GM18498 (cell line): ENCODE measurements at regions not wholly inside any gene's neighbourhood (a gene's known extent, or its start where the extent isn't known, plus 50 kb on each side); places are given as distances from the start of the nearest gene placed in this dataset.
"Not testable (repeated sequence)": the region's sequence is repeated elsewhere in the genome, so short reads cannot be mapped to it uniquely, and the experiment has no call there.

Source experiments
- ATAC-seq: cut with Tn5 transposase; IDR thresholded peaks from one replicate; pipeline ENCODE4 v1.9.1; 2021; ENCODE audit warnings: mild to moderate bottlenecking, moderate library complexity; ENCODE audit not compliant: unreplicated experiment

DNA sequence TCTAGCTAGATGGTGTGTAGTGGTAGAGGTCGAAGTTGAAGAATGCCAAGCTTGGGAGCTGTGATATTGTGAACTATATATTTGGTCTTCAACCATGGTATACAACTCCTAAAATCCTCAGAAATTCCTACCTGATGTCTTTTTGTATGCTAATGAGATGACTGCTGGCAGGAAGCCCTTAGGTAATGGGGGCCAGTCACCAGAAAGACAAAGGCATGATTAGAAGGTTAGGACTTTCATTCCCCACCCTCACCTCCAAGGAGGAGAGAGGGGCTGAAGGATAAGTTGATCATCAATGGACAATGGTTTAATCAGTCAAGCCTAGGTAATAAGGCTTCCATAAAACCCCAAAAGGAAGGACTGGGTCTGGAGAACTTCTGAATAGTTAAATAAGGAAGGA lies 285.7 kb upstream of the POU5F2 start:
- ATAC-seq = no peak

DNA sequence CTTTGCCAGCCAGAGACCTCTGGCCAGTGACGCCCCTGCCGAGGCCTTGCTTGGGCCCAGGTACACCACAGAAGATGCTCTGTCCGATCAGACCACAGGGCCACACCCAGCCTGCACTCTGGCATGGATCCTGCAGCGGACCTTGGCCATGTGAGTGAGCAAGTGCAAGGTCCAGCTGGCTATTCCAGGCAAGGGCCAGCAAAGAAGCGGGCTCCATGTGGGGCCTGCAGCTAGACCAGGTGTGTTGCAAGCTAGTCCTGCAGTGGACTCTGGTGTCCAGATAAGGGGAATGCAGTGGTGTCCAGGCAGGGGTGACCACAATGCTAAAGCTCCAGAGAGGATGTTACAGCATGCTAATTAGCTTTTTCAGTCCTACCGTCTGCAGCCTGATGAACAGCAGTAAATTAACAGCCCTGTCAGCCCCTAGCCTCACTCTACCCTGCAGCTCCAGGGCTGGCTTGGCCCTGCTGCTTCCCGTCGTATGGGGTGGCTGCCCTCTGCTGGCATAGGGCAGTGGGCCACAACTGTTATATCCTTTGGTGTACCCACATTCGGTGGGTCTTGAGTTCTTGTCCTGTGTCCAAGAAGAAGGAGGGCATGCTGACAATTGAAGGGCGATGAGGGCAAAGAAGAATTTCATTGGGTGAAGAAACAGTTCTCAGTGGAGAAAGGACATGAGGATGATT lies 284.5 kb upstream of the POU5F2 start:
- no peak for ATAC-seq

DNA sequence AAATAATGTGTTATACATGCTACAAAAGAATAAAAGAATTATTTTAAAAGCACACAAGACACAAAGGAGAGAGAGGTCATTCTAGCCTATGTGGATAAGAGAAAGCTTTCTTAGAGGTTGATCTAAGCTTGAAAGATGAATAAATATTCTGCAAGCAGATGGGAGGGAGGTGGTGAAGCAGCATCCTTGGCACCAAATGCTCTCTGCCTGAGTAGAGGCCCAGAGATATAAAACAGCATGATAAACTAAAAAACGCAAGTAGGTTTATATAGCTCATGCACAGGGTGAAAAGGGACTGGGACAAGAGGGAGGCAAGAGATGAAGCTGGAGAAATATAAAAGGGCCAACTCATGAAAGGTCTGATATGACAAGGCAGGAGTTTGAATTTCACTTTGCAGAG lies 283.2 kb upstream of the POU5F2 start:
- ATAC-seq = no peak

DNA sequence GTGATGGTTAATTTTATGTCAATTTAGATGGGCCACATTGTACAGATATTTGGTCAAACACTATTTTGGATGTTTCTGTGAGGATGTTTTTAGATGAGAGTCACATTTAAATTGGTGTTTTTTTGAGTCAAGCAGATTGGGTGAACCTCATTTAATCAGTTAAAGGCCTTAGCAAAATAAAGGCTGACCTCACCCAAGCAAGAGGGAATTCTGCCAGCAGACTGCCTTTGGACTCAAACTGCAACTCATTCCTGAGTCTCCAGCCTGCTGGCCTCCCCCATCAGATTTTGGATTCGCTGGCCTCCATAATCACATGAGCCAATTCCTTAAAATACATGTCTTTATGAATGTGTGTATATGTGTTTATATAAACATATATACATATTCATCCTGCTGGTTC lies 282.7 kb upstream of the POU5F2 start:
- no peak for ATAC-seq

DNA sequence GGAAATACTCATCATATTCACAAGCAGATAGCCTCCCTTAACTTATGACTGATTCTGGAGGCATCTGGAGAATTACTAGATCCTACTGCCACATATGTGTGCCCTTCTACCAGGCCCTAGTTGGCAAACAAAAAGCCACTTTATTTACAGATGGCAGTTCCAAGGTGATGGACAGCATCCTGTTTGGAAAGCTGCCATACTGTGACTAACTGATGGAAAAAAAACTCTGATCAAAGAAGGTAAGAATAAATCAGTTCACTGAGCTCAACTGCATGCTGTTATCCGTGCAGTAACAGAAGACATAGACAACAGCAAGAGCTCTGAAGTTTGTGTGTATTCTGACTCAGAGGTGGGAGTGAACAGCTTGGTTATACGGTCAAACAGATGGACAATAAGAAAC lies 279.8 kb upstream of the POU5F2 start:
- no peak for ATAC-seq

DNA sequence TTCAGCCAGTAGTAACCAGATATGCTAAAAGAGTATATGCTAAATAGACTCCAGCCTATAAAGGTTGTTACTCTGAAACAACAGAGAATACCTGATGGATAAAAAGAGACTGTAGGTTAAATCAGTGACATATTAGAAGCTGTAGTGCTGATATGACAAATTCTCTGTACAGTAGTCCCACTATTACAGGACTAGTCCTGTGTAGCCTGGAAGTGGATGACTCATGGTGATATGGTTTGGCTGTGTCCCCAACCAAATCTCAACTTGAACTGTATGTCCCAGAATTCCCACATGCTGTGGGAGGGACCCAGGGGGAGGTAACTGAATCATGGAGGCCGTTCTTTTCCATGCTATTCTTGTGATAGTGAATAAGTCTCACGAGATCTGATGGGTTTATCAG lies 276.2 kb upstream of the POU5F2 start:
- no peak for ATAC-seq

DNA sequence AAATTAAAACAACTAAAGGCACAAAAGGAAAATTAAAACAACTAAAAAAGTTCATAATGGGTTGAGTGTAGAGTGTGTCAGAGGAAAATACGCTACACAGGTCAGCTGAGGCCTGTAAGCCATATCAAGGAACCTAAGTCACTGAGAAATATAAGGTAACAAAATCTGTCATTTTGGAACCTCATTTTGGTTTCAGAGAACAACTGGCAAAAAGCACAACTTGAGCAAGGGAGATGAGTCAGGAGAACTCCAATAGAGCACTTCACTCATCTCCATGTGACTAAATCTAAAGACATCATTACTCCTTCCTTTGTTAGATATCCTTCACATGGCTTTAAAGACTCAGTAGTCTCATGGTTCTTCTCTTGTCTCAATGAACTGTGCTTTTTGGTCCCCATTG lies 269.4 kb upstream of the POU5F2 start:
- no peak for ATAC-seq

DNA sequence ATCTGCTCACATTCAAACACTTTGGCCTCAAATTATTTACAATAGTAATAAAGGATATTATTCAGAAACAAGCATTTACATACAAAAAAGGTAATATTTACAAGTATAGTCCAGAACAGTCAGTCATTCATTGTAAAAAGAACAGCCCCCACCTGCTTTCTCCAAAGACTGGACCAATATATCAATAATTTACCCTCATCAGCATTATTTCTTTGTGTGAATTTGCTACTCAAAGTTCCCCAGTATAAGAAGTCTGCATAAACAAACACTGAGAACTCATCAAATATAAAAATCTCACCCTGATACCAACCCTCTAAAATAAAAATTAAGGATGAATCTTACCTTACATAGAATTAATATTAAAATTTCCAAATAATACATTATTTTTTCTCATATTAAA lies 267.8 kb upstream of the POU5F2 start:
- no peak for ATAC-seq

DNA sequence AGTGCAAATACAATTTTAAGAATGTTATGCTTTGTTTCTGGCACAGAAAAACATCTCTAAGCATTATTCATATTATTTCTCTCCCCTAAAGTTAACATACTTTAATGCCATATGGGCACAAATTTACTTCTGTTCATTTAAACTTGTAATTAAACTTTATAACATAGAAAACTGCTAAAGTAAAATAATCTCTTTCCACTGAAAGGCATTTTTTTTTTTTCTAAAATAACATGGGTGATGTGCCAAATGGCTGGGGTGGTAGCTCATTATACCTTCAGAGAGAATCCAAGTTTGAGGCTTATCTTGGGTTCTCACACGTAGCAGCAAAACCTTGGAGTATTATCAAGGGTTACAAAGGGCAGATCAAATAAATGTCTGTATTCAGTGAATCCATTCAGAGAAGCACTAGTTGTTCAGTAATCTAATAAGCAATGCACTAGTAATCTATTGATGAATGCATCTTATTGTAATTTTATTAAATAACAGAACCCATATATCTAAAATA lies 257.6 kb upstream of the POU5F2 start:
- ATAC-seq = no peak

DNA sequence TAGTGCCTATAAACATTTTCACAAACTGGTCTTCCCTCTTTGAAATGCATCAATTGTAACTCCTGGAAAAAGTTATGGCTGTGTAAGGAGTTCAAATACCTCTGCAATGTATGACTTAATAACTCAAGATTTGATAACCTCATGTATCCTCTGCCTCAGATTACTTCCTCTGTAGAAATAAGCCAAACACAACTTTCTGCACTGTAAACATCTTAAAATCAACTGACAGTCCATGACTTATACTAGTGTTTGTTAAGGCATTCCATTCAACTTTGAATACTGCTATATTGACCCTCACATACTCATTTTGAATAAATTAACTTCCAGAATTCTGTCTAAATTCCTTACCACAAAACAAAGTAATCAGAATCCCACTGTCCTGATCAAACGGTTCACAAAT lies 256.2 kb upstream of the POU5F2 start:
- no peak for ATAC-seq

DNA sequence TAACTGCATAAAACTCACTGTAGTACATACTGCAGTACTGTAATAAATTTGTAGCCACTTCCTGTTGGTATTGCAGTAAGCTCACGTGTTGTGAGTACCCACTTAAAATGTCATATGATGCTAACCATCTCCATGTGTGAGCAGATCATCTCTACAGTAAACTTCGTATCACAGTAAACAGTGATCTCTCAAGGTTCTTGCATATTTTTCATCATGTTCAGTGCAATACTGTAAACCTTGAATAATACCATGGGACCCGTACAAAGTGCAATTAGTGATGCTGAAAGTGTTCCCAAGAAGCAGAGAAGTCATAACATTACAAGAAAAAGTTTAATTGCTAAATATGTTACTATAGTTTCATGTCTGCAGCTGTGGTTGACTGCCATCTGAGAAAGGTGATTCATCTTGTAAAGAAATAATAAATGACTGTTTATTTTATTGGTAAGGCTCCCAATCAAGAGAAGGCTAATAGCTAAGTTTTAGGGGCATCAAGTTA lies 253.8 kb upstream of the POU5F2 start:
- peak; percentile 77 for ATAC-seq

DNA sequence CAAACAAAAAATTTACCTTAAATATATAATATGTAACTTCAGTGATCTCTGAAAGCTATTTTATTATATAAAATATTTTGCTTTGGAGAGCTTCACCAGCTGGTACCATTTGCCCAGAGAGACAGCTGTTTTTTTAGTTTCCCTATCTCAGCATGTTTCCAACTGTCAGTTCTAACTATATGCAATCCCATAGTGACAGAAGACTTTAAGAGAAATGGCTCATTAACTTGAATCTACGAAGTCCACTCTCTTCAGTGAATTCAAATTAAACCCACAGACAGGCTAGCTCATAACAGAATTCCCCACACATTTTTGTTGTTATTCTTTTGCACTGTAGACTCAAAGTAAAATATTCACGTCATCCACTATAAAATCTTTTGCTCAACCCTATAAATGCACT lies 251.8 kb upstream of the POU5F2 start:
- no peak for ATAC-seq

DNA sequence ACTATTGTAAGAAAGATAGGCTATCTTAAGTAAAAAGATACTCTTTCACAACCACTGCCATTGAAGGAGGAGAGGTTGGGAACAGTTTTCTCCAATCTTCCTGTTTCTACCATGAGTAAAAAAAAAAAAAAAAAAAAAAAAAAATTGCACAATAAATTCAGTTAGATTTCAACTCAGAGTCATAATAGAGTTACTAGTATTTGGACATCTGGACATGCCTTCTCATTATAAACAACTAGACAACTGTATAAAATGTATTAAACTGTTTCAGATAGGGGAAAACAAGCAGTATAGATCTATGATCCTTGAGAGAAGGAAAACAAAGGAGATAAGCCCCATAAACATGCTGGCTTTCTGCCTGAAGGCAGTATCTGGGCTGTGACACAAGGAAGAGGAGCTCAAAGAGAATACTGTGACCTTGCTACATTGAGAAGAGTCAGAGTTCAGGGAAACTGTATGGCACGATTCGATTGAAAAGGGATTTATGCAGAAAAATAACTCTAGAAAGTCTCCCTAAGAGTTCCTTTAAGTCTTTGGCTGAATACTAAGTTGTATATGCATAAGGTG lies 249.2 kb upstream of the POU5F2 start:
- ATAC-seq = no peak

DNA sequence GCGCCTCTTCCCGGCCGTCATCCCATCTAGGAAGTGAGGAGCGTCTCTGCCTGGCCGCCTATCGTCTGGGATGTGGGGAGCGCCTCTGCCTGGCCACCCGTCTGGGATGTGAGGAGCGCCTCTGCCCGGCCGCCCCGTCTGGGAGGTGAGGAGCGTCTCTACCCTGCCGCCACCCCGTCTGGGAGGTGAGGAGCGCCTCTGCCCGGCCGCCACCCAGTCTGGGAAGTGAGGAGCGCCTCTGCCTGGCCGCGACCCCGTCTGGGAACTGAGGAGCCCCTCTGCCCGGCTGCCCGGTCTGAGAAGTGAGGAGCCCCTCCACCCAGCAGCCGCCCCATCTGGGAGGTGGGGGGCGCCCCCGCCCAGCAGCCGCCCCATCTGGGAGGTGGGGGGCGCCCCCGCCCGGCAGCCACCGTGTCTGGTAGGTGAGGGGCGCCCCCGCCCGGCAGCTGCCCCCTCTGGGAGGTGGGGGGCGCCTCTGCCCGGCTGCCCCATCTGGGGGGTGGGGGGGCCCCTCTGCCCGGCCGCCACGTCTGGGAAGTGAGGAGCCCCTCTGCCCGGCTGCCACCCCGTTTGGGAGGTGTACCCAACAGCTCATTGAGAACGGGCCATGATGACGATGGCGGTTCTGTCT lies 244.7 kb upstream of the POU5F2 start:
- ATAC-seq = not testable (repeated sequence)

DNA sequence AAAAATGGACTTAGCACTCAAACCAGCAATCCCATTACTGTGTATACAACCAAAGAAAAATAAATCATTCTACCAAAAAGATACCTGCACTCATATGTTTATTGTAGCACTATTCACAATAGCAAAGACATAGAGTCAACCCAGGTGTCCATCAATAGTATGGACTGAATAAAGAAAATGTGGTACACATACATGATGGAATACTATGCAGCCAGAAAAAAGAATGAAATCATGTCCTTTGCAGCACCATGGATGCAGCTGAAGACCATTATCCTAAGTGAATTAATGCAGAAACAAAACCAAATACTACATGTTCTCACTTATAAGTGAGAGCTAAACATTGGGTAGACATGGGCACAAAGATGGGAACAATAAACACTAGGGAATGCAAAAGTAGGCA lies 236.8 kb upstream of the POU5F2 start:
- no peak for ATAC-seq

DNA sequence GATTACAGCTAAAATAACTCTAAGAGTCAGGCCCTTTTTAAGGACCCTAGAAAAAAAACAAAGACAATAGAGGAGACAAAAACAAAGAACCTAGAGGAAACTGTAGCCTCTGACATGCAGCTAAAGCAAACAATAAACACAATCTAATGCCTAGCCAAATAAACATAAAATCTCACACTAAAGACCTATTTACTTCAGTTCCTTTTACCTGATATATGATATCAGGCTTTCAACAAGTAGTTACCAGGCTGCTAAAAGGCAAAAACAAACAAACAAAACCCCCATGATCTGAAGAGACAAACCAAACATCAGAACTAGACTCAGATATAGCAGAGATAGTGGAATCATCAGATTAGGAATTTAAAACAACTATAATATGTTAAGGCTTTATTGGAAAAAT lies 226.5 kb upstream of the POU5F2 start:
- ATAC-seq = no peak

DNA sequence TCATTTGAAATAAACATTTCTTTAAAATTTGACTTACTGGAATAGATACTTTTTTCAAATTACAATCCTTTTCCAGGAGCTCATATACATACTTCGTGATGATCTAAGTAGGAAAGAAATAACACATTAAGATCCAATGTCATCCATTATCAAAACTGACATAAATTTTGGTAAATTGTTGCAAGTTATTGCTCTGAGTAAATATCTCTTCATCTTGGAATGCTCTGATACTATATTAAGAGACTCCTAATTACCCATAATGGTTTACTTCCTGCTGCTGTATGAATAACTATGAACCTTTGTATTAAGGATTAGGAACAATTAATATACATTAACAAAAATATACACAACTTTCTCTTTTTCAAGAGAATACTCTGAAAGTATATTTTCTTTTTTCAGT lies 223.0 kb upstream of the POU5F2 start:
- no peak for ATAC-seq

DNA sequence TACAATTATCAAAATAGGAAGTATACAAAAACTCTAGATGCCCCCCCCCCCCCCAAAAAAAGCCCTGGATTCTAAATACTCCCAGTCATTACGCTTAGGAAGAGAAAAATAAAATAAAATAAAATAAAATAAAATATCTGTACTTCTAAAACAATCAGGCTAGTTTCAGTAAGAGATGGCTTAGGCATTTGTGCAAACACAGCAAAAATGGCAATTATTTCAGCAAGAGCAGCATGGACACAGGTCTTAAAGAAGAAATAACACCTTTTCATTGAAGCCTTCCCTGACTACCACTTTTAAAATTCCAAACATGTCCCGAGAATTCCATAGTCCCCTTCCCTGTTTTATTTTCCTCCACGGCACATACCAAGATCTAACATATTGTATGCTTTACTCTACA lies 218.6 kb upstream of the POU5F2 start:
- no peak for ATAC-seq

DNA sequence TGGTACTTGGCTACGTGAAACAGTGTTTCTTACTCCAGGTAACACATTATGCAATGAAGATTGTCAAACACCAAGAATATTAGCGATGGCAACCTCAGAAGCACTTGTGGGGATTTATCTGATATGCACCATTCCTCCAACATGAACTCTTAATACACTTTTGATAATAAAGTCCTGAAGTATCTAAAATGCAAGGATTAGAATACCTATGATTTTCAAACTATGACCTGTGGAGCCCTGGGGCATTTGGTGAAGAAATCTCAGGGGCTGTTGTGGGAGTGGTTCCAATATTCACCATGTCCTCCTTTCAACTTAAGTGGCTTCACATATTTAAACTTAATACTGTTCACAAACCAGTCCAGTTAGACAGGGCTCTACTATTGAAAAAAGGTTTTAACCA lies 214.6 kb upstream of the POU5F2 start:
- no peak for ATAC-seq

DNA sequence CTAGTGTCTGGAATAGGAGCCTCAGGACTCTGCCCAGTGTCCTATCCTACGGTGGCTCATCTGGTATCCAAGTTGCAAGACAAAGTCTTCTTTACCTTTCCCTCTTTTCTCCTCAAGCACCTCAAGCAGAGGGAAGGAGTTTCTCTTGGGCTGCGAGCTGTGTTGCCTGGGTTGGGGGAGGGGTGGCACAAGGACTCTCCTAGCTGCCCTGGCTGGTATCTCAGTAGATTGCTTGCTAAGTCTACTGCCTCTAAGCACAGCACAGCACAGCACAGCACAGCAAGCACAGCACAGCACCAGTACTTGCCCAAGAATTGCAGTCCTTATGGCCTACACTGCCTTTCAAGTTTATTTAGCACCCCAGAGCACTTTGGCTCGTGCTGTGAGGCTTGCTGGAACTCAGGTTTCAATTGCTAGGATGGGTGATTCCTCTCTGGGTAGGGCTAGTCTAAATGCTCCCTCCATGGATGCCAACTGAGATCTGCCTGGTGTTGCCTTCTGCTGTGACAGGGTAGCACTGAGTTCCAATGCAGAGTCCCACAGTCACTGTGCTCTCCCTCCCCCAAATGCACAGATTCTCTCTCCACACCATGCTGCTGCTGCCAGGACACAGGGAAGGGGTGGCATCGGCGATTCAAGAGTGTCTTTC lies 213.1 kb upstream of the POU5F2 start:
- no peak for ATAC-seq

DNA sequence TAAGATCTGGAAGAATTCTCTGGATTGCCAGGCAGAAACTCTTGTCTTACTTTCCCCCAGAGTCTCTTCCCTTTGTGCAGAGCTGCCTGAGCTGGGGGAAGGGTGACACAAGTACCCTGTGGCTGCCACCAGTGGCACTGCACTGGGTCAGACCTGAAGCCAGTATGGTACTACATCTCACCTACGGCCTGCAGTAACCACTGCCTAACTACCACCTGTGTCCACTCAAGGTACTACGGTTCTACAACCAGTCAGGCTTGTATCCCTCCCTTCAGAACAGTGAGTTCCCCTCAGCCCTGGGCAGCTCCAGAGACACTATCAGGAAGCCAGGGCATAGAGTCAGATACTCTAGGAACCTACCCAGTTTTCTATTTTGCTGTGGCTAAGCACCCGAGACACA lies 212.0 kb upstream of the POU5F2 start:
- no peak for ATAC-seq

DNA sequence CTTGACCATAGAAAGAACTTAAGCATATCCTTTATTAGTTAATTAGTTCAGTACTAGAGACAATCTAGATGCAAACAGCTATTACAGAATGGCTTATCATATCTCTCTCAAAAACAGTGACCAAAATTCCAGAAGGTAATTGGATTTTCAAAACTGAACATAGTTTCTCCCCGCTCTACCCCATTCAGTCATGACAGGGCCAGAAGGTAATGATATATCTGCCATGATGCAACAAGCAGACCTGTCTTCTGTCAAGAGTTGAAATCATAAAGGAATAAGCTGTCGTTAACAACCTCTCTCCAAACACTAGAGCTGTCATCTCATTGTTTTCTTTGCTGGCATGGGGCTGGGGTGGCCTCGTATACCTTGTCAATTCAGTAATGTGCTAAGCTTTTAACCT lies 200.5 kb upstream of the POU5F2 start:
- ATAC-seq = no peak
